ENCODE measurements at regions not wholly inside any gene's neighbourhood (a gene's known extent, or its start where the extent isn't known, plus 50 kb on each side); places are given as distances from the start of the nearest gene placed in this dataset.
"Not testable (repeated sequence)": the region's sequence is repeated elsewhere in the genome, so short reads cannot be mapped to it uniquely, and the experiment has no call there.

- TF ChIP-seq CTCF (IDR thresholded peaks at IDR 0.05): no peak
- H3K27ac ChIP-seq: no peak overlapping the region
- no peak overlapping the region for H3K4me3 ChIP-seq
- DNase-seq (ENCODE audit: low spot score): no peak
These were observed 825.3 kb upstream of the GRM7 start for GRCh38 chr3:6035626-6036025.

GRCh38 chr3:6039971-6040370 lies 820.9 kb upstream of the GRM7 start:
- no peak for TF ChIP-seq CTCF (IDR thresholded peaks at IDR 0.05)
- no peak overlapping the region for H3K27ac ChIP-seq
- H3K4me3 ChIP-seq: no peak overlapping the region
- no peak for DNase-seq (ENCODE audit: low spot score)

- no peak overlapping the region for H3K4me3 ChIP-seq
- no peak for DNase-seq (ENCODE audit: low spot score)
These were observed 819.0 kb upstream of the GRM7 start for GRCh38 chr3:6041894-6042293.

GRCh38 chr3:6047016-6047415 lies 813.9 kb upstream of the GRM7 start:
- TF ChIP-seq CTCF (IDR thresholded peaks at IDR 0.05): no peak
- H3K27ac ChIP-seq: no peak overlapping the region
- no peak for DNase-seq (ENCODE audit: low spot score)
- no peak overlapping the region for H3K4me3 ChIP-seq

More at GRCh38 chr3:6041894-6042293, 819.0 kb upstream of the GRM7 start:
- TF ChIP-seq CTCF (IDR thresholded peaks at IDR 0.05): no peak
- H3K27ac ChIP-seq: no peak overlapping the region

- H3K4me3 ChIP-seq: no peak overlapping the region
These were observed 800.7 kb upstream of the GRM7 start for GRCh38 chr3:6060251-6060650.

GRCh38 chr3:6062261-6063187 lies 798.4 kb upstream of the GRM7 start:
- Histone ChIP-seq H3K4me3 (no peak overlapping the region), H3K27ac (no peak overlapping the region)
- no peak for DNase-seq (ENCODE audit: low spot score)
- TF ChIP-seq CTCF (IDR thresholded peaks at IDR 0.05): no peak

More at GRCh38 chr3:6060251-6060650, 800.7 kb upstream of the GRM7 start:
- no peak for TF ChIP-seq CTCF (IDR thresholded peaks at IDR 0.05)
- H3K27ac ChIP-seq: no peak overlapping the region
- DNase-seq (ENCODE audit: low spot score): no peak

- no peak for DNase-seq (ENCODE audit: low spot score)
- no peak for TF ChIP-seq CTCF (IDR thresholded peaks at IDR 0.05)
- Histone ChIP-seq H3K27ac (no peak overlapping the region), H3K4me3 (no peak overlapping the region)
These were observed 794.5 kb upstream of the GRM7 start for GRCh38 chr3:6066397-6066796.

GRCh38 chr3:6066868-6067578 lies 793.9 kb upstream of the GRM7 start:
- H3K4me3 ChIP-seq; H3K27ac ChIP-seq; DNase-seq (ENCODE audit: low spot score): not testable (repeated sequence)

Data from coronary artery (tissue), 2 donors.